Fibroblast of gingiva (primary cell): ENCODE measurements at regions not wholly inside any gene's neighbourhood (a gene's known extent, or its start where the extent isn't known, plus 50 kb on each side); places are given as distances from the start of the nearest gene placed in this dataset.
"Not testable (repeated sequence)": the region's sequence is repeated elsewhere in the genome, so short reads cannot be mapped to it uniquely, and the experiment has no call there.

Source experiments
- DNase-seq: peaks from one replicate; pipeline ENCODE4 v3.0.0-alpha.2; 2011; ENCODE audit warnings: low read depth

DNA sequence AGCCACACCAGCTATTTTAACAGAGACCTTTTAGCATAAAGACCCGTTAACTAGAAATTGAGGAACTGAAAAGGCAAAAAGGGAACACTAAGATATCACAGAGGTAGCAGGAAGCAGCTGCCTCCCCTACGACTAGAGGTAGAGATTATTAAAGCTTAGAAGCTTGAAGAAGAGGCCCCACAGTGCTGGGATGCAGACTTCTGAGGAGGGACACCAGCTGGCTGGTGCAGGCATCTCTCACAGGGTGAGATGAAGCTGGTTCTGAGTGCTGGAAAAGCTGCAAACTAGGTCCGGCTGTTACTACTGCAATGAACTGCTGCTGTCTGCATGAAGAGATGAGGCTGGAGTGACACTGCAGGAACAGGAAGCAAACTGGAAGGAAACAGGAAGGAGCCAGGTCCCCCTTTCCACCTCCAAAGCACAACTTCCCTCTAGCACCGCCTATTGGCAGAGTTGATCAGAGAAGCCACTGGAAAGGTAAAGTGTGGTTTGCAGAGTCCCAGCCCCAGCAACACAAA, 61.2 kb upstream of the MRPS9 start:
- no peak for DNase-seq

DNA sequence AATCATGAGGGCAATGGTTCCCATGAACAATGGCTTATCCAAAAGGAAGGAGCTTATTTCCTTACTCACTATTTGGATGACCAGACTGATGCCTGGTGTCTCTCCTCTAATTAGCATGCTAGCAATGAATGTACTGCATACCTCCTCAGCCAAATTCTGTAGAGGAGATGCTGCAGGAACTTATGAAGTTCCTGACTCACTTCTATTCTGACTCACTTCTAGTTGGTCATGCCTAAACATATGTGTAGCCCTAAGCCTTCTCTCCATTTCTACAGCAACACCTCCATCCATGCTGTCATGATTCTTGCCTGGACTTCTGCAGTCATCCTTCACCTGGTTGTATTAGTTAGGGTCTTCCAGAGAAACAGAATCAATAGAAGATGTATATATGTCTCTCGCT, 59.9 kb upstream of the MRPS9 start:
- no peak for DNase-seq

DNA sequence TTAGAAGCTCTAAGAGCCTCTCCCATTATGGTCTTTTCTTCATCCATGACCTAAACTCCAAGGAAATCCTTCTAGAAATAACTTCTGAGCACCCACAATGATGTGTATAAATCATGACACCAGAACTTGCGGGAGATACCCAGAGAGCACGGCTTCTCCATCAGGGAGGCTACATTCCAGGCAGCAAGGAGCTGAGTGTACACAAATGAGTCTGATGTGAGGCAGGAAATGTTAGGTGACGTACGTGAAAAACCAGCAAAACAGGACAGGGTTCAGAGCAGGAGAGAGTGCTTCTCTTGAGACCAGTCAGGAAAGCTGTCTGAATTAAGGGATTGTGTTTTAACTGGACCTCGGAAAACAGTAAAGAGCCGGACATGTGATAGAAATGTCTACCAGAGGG, 58.1 kb upstream of the MRPS9 start:
- DNase-seq = not testable (repeated sequence)

DNA sequence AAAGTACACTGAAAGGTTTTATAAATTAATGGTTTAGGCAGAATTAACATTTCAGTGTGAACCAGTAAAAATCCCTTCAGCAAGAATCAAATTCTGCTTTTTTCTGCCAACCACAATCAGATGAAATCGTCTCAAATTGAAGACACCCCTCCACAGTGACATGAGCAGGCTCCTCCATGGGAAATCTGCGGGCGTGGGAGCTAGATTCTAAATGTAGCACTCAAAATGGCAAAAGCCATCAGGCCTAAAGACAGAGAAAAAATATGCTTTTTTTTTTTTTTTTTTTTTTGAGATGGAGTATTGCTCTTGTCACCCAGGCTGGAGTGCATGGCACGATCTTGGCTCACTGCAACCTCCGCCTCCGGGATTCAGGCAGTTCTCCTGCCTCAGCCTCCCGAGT, 55.8 kb upstream of the MRPS9 start:
- DNase-seq = no peak
